GM06990 (cell line): ENCODE measurements at regions not wholly inside any gene's neighbourhood (a gene's known extent, or its start where the extent isn't known, plus 50 kb on each side); places are given as distances from the start of the nearest gene placed in this dataset.
"Not testable (repeated sequence)": the region's sequence is repeated elsewhere in the genome, so short reads cannot be mapped to it uniquely, and the experiment has no call there.

Source experiments
- DNase-seq: peaks from one replicate; pipeline ENCODE4 v3.0.0-alpha.2; 2011; ENCODE audit not compliant: insufficient read length; ENCODE audit errors: extremely low read depth
- H3K27me3 ChIP-seq: replicated peaks from 2 replicates; pipeline ENCODE4 v1.6.0; 2011; ENCODE audit warnings: low read length; ENCODE audit not compliant: control insufficient read depth, insufficient read depth
- H3K36me3 ChIP-seq: 2 replicates; pipeline ENCODE4 v1.5.1; 2011; ENCODE audit warnings: low read length; ENCODE audit not compliant: control insufficient read depth, insufficient read depth
- H3K4me3 ChIP-seq: replicated peaks from 2 replicates; pipeline ENCODE4 v1.5.1; 2011; ENCODE audit warnings: low read depth, mild to moderate bottlenecking, control low read depth, low read length
- CTCF ChIP-seq: IDR thresholded peaks from 2 replicates; pipeline ENCODE4 v1.5.1; 2011; ENCODE audit warnings: low read length, control low read depth, mild to moderate bottlenecking, inconsistent platforms; ENCODE audit not compliant: insufficient read depth, poor library complexity, severe bottlenecking

DNA sequence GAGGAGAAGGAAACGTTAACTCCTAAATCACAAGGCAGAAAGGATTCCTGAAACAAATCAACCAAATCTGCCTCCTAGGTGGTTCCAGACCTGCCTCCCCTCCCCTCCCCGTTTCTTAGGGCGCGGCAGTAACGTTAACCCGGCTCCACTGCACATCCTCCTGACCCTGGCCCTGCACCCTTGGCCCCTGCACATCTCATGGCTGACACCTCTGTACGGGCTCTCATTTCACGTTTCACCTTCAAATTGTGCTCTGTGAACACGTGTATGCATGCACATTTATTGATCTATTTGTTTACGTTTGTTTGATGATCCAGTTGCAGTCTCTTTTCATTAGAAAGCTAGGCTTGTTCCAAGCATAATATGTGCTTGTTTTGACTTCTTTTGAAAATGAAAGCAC, 358.1 kb downstream of the ADGRD1 start:
- Histone ChIP-seq H3K27me3 (no peaks in the 10 kb centered on the region), H3K36me3 (no peaks in the 10 kb centered on the region), H3K4me3 (no peak overlapping the region)
- no peak for TF ChIP-seq CTCF
- no peak for DNase-seq

- H3K4me3 ChIP-seq, H3K27me3 ChIP-seq, DNase-seq, H3K36me3 ChIP-seq: not testable (repeated sequence)
These were observed 358.7 kb downstream of the ADGRD1 start for GRCh38 chr12:131312382-131312781.

GRCh38 chr12:131312793-131313545, 359.3 kb downstream of the ADGRD1 start:
- no peak for DNase-seq
- Histone ChIP-seq H3K36me3 (no peaks in the 10 kb centered on the region), H3K4me3 (no peak overlapping the region), H3K27me3 (no peaks in the 10 kb centered on the region)
- no peak for TF ChIP-seq CTCF

GRCh38 chr12:131313635-131314034, 359.9 kb downstream of the ADGRD1 start:
- H3K4me3 ChIP-seq: no peak overlapping the region
- no peak for TF ChIP-seq CTCF
- H3K36me3 ChIP-seq: no peaks in the 10 kb centered on the region
- no peaks in the 10 kb centered on the region for H3K27me3 ChIP-seq
- no peak for DNase-seq

- Histone ChIP-seq H3K4me3 (no peak overlapping the region), H3K27me3 (no peaks in the 10 kb centered on the region), H3K36me3 (no peaks in the 10 kb centered on the region)
- DNase-seq: no peak
- TF ChIP-seq CTCF: no peak
These were observed 360.9 kb downstream of the ADGRD1 start for GRCh38 chr12:131314524-131315090.

- TF ChIP-seq CTCF: no peak
- Histone ChIP-seq H3K4me3 (no peak overlapping the region), H3K36me3 (no peaks in the 10 kb centered on the region), H3K27me3 (no peaks in the 10 kb centered on the region)
- DNase-seq: no peak
These were observed 361.9 kb downstream of the ADGRD1 start for GRCh38 chr12:131315601-131316000.
